ENCODE measurements at regions not wholly inside any gene's neighbourhood (a gene's known extent, or its start where the extent isn't known, plus 50 kb on each side); places are given as distances from the start of the nearest gene placed in this dataset.
"Not testable (repeated sequence)": the region's sequence is repeated elsewhere in the genome, so short reads cannot be mapped to it uniquely, and the experiment has no call there.

GRCh38 chr20:30484009-30484748 is 773.3 kb upstream of the DEFB115 start:
- DNase-seq: no peak

GRCh38 chr20:30484749-30485070 is 772.8 kb upstream of the DEFB115 start:
- DNase-seq: no peak

GRCh38 chr20:30485331-30486102 is 771.9 kb upstream of the DEFB115 start:
- no peak for DNase-seq

DNA sequence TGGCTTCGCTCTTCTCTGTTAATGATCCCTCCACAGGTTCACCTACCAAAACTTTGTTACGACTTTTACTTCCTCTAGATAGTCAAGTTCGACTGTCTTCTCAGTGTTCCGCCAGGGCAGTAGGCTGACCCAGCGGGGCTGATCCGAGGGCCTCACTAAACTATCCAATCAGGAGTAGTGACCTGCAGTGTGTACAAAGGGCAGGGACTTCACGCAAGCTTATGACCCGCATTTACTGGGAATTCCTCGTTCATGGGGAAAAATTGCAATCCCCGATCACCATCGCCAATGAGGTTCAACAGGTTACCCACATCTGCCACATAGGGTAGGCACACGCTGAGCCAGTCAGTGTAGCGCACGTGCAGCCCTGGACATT is 771.4 kb upstream of the DEFB115 start:
- DNase-seq: no peak

- DNase-seq: not testable (repeated sequence)
Observed at GRCh38 chr20:30487461-30487860, 770.0 kb upstream of the DEFB115 start.

DNA sequence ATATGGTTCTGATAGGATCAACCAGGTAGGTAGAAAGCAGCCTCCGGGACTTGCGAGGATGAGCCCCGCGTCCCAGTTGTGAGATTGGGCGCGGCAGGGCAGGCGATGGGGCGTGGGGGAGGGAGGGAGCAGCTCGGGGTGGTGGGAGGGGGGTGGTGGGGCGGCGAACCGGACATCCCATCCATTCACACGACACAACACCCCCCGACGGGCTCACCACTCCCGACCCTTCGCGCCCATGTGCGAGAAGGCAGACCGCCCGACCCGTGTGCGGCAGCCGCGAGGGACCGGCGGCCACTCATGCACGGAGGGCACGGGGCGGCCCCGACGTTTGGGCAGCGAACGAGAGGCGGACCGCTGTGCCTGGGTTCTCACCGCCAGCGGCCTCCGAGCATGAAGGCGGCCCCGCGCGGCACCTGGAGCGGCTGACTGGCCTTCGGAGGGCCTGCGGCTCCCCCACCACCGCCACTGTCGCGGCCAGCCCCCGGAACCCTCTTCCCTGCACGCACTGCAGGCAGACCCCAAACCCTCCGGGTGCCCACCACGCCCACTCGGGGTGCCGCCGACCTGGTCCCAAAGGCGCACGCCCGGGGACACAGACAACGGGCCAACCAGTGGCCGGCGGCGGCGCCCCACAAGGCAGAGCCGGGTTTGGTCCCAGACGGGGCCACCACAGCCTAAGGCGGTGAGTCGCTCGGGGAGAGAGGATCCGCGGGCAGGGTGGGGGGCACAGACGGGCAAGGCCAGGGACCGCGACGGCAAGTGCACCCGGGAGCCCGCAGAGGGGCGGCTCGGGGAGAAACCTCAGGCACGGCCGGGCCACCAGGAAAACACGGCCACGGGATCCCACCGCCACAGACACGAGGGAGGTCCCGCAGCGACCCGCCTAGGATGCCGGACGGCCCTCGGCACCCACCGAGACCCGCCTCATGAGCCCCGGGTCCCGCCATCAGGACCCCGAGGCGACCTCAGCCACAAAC is 769.2 kb upstream of the DEFB115 start:
- no peak for DNase-seq

DNA sequence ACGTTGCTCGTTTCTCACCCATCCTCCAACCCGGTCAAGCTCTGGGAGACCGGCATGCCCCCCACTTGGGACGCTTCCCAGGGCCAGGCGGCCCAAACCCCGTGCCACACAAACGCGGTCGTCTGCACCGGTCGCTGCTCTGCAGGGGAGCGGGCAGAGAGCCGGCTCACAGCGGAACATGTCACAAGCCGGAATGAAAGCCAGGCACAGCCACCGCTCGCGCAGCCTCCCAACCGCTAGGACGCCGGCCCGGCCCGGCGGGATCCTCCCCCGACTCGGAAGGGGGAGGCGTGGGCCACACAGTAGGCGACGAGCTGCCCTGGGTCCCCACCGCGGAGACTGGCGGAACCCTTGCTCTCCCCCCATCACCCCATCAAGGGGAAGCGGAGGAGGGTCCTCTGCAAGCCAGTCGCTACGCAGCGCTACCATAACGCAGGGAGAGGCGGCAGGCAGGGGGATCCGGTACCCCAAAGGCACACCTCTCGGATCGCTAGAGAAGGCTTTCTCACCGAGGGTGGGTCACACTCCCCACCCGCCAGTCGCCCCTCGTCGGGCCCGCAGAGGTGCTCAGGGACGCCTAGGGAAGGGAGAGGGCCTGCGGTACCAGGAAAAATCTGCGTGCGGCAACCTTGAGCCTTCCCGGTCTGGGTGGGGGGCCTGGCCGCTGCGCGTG is 768.4 kb upstream of the DEFB115 start:
- DNase-seq: no peak

- no peak for DNase-seq
Observed at GRCh38 chr20:30489614-30490003, 767.9 kb upstream of the DEFB115 start.

DNA sequence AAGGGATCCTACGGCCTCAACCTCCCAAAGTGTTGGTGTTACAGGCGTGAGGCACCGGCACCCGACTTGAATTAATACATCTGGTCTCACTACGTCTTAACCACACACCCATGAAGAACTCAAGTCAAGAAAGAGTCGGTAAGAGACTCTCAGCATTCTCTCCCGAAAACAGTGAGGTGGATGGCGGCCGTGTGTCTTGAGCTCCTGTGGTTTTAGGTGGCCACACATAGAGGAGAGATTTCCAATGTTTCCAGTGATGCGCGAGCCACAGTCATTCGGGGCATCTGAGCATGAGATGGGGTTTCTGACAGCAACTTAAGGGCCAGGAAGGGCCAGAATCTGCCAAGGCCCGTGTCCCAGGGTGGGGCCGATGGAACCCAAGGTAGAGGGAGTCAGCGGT is 766.4 kb upstream of the DEFB115 start:
- DNase-seq: no peak

DNA sequence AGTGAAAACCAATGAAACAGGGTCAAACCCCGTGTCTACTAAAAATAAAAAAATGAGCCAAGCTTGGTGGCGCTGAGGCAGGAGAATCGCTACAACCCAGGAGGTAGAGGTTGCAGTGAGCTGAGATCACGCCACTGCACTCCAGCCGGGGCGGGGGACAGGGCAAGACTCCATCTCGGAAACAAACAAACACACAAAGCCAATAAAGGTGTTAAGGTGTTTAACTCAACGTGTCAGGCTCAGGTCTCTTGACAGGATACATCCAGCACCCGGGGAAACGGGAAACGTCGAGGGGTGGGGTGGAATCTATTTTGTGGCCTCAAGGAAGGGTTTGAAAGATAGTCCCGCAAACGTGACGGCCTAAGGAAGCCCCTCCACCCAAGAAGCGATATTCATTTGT is 760.8 kb upstream of the DEFB115 start:
- not testable (repeated sequence) for DNase-seq

- not testable (repeated sequence) for DNase-seq
Observed at GRCh38 chr20:30497191-30497590, 760.3 kb upstream of the DEFB115 start.

GRCh38 chr20:30499123-30499522 is 758.3 kb upstream of the DEFB115 start:
- DNase-seq: no peak

DNA sequence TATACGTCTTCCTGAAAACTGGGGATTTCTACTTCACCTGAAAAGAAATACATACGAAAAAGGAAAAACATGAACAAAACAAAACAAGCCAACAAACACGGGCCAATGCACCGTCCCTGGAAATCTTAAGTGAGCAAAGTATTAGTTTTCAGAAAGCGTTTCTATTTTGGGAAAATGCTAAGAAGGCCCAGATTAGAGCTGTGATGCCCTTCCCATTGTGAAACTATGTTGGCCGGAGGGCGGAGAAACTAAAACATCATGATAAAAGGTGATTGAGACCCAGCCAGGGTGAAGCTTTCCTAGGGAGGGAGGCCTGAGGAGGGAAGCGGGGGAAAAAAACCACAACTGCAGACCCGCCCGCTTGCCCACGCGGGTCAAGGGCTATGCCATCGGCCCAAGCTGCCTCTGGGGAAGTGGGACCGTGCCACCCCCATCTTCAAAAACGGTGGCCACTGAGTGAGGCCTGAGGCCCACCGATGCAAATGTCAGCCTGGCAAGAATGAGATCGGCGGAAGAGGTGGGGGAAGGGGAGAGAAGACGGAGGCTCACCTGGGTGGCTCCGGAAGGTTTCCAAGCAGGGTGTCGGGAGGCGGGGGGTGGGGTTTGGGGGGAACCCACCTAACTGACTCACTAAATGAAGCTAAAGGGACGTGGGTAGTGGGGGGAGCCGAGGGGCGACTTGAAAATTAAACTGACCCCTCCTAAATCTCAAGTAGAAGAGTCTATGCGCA is 757.6 kb upstream of the DEFB115 start:
- DNase-seq: not testable (repeated sequence)

- DNase-seq: not testable (repeated sequence)
Observed at GRCh38 chr20:30500447-30500820, 757.0 kb upstream of the DEFB115 start.

GRCh38 chr20:30500829-30501440 is 756.5 kb upstream of the DEFB115 start:
- no peak for DNase-seq

DNA sequence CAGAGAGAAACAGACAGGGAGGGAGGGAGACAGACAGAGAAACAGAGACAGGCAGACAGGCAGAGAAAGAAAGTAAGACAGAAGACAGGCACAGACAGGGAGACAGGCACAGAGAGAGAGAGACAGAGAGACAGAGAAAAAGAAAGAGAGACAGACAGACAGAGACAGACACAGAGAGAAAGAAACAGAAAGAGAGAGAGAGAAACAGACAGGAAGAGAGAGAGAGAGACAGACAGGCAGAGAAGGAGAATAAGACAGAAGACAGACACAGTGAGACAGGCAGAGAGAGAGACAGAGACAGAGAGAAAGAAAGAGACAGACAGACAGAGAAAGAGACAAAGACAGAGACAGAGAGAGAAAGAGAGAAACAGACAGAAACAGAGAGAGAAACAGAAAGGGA is 754.8 kb upstream of the DEFB115 start:
- no peak for DNase-seq

DNA sequence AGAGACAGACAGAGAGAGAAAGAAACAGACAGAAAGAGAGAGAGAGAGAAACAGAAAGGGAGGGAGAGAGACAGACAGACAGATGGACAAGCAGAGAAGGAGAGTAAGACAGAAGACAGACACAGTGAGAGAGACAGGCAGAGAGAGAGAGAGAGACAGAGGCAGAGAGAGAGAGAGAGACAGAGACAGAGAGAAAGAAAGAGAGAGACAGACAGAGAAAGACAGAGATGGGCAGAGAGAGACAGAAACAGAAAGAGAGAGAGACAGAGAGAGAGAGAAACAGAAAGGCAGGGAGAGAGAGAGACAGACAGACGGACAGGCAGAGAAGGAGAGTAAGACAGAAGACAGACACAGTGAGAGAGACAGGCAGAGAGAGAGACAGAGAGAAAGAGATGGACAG is 754.3 kb upstream of the DEFB115 start:
- not testable (repeated sequence) for DNase-seq

DNA sequence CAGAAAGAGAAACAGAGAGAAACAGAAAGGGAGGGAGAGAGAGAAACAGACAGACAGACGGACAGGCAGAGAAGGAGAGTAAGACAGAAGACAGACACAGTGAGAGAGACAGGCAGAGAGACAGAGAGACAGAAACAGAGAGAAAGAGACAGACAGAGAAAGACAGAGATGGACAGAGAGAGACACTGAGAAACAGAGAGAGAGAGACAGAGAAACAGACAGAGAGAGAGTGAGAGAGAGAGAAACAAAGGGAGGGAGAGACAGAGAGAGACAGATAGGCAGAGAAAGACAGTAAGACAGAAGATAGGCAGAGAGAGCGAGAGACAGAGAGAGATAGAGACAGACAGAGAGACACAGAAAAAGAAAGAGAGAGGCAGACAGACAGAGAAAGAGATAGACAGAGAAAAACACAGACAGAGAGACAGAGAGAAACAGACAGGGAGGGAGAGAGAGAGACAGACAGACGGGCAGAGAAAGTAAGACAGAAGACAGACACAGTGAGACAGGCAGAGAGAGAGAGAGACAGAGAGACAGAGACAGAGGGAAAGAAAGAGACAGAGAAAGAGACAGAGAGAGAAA is 753.4 kb upstream of the DEFB115 start:
- no peak for DNase-seq

- no peak for DNase-seq
Observed at GRCh38 chr20:30505566-30505965, 751.9 kb upstream of the DEFB115 start.

DNA sequence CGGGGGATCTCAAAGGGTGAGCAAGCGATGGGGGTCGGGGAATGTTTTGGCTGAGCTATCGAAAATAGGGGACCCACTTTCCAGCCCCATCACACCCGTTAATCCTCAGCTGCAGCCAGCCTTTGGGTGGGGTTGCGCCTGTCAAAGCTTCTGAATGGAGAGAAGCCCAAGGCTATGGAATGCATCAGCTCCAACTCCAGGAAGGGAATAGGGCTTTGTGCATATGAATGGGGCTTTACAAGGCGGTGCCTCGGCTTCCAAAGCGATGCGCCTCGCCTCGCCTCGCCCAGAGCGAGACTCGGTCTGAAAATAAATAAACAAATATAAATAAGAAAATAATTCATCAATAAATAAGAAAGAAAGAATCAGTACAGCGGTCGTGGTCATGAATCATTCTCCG is 751.4 kb upstream of the DEFB115 start:
- DNase-seq: no peak

DNA sequence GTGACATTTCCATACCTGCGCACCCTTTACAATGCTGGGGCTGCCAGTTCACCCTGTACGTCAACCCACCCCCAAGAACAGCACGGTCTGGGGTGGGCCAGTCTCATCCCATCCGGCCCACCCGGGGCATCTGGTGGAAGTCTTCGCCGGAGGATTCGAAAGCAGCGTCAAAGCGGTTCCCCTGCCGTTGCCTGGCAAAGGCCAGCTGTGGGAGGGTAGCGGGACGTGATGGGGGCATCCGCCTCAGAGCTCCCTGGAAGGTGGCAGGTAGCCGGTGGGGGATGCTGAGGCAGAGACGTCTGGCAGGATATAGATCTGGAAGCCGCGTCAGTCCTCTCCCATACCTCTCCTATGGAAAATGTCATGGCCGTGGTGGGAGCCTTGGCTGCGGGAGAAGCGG is 749.1 kb upstream of the DEFB115 start:
- DNase-seq: not testable (repeated sequence)
